Gastrocnemius medialis (tissue), 4 donors: ENCODE measurements at regions not wholly inside any gene's neighbourhood (a gene's known extent, or its start where the extent isn't known, plus 50 kb on each side); places are given as distances from the start of the nearest gene placed in this dataset.
"Not testable (repeated sequence)": the region's sequence is repeated elsewhere in the genome, so short reads cannot be mapped to it uniquely, and the experiment has no call there.

Experiments used
- ATAC-seq, 2 donors: fragments of 150-250 bp; one replicate each; pipeline ENCODE4 v1.9.1; 2016
- DNase-seq, 2 donors: peaks; one replicate each; pipeline ENCODE4 v3.0.0-alpha.2; 2019
- H3K27ac ChIP-seq, 4 donors: fragments of 200-600 bp; sonication (generic); 1 replicate in 1 of 4; 2 replicates in 3 of 4; pipeline ENCODE4 v1.5.1; 2016 to 2018; ENCODE audit warnings: mild to moderate bottlenecking in 2 of 4, moderate library complexity in 1 of 4
- H3K27me3 ChIP-seq, 3 donors: fragments of 200-600 bp; sonication (generic) in 2 of 3; 1 replicate in 1 of 3; 2 replicates in 2 of 3; pipeline versions ENCODE4 v1.5.1 to v1.6.0; 2016 to 2019; ENCODE audit warnings: mild to moderate bottlenecking in 1 of 3, moderate library complexity in 1 of 3
- H3K36me3 ChIP-seq, 2 donors: fragments of 200-600 bp; sonication (generic) in 1 of 2; one replicate each; pipeline ENCODE4 v1.5.1; 2017 to 2018
- H3K4me1 ChIP-seq, 2 donors: fragments of 200-600 bp; sonication (generic) in 1 of 2; one replicate each; pipeline ENCODE4 v1.5.1; 2016 to 2017; ENCODE audit warnings: mild to moderate bottlenecking in 2 of 2
- H3K4me3 ChIP-seq, 4 donors: fragments of 200-600 bp; sonication (generic) in 3 of 4; 1 replicate in 1 of 4; 2 replicates in 3 of 4; pipeline ENCODE4 v1.5.1; 2016 to 2019; ENCODE audit warnings: mild to moderate bottlenecking in 2 of 4
- H3K9me3 ChIP-seq, 3 donors: fragments of 200-600 bp; sonication (generic) in 2 of 3; 1 replicate in 1 of 3; 2 replicates in 2 of 3; pipeline ENCODE4 v1.5.1; 2016 to 2019
- POLR2A ChIP-seq, 2 donors: fragments of 450-650 bp; IDR thresholded peaks; one replicate each; pipeline ENCODE4 v1.6.1; 2017; ENCODE audit warnings: antibody characterized with exemption in 2 of 2, mild to moderate bottlenecking in 2 of 2, moderate library complexity in 2 of 2
- in situ Hi-C, 4 donors: fragments of 200-750 bp; cut with MboI; loops; one replicate each; pipeline versions ENCODE4 v1.15.0 to v1.8.0; 2017; ENCODE audit warnings: low sequenced_read_pairs in 4 of 4
- intact Hi-C: fragments of 100-400 bp; cut with DNase I; formaldehyde crosslinking; loops from one replicate; pipeline ENCODE4 v1.15.1; 2023; ENCODE audit warnings: low total_unique reads
- TF ChIP-seq, protein P1 (sequence below), 5 experiments: fragments of 450-650 bp in 3 of 5; fragments of 200-600 bp in 2 of 5; sonication (generic) in 2 of 5; IDR thresholded peaks in 4 of 5; conservative IDR thresholded peaks in 1 of 5; 1 replicate in 4 of 5; 2 replicates in 1 of 5; pipeline ENCODE4 v1.5.1; 2016 to 2019; ENCODE audit warnings: antibody characterized with exemption in 5 of 5, mild to moderate bottlenecking in 3 of 5, moderate library complexity in 3 of 5

GRCh38 chr9:7489036-7489435 lies 310.5 kb downstream of the DMAC1 start:
- peak in 1 of 2 donors; percentile 19 for ATAC-seq
- Histone ChIP-seq H3K4me1 (no peaks in the 10 kb centered on the region), H3K27ac (no peak overlapping the region), H3K27me3 (no peaks in the 10 kb centered on the region), H3K9me3 (no peaks in the 10 kb centered on the region), H3K4me3 (no peak overlapping the region), H3K36me3 (no peaks in the 10 kb centered on the region)
- intact Hi-C loops (no loop called here), in situ Hi-C loops (no loop called here)
- DNase-seq, result peak in 1 of 2 donors; percentile 2
- no peak for TF ChIP-seq POLR2A (IDR thresholded peaks at IDR 0.05)

DNA sequence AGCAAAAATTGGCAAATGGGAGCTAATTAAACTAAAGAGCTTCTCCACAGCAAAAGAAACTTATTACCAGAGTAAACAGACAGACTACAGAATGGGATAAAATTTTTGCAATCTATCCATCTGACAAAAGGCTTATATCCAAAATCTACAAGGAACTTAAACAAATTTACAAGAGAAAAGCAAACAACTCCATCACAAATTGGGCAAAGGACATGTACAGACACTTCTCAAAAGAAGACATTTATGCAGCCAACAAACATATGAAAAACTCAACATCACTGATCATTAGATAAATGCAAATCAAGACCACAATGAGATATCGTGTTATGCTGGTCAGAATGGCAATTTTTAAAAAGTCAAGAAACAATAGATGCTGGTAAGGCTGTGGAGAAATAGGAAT lies 315.6 kb downstream of the DMAC1 start:
- H3K9me3 ChIP-seq, in situ Hi-C loops, H3K4me3 ChIP-seq, H3K27me3 ChIP-seq, intact Hi-C loops, H3K36me3 ChIP-seq, ATAC-seq, H3K27ac ChIP-seq, H3K4me1 ChIP-seq, DNase-seq: not testable (repeated sequence)

- DNase-seq, result no peak
- Histone ChIP-seq H3K27ac (no peak overlapping the region), H3K27me3 (no peaks in the 10 kb centered on the region), H3K4me3 (no peak overlapping the region), H3K4me1 (no peaks in the 10 kb centered on the region), H3K36me3 (no peaks in the 10 kb centered on the region), H3K9me3 (no peaks in the 10 kb centered on the region)
- ATAC-seq, result no peak
- TF ChIP-seq POLR2A (IDR thresholded peaks at IDR 0.05), result no peak
- TF ChIP-seq, protein P1, sequence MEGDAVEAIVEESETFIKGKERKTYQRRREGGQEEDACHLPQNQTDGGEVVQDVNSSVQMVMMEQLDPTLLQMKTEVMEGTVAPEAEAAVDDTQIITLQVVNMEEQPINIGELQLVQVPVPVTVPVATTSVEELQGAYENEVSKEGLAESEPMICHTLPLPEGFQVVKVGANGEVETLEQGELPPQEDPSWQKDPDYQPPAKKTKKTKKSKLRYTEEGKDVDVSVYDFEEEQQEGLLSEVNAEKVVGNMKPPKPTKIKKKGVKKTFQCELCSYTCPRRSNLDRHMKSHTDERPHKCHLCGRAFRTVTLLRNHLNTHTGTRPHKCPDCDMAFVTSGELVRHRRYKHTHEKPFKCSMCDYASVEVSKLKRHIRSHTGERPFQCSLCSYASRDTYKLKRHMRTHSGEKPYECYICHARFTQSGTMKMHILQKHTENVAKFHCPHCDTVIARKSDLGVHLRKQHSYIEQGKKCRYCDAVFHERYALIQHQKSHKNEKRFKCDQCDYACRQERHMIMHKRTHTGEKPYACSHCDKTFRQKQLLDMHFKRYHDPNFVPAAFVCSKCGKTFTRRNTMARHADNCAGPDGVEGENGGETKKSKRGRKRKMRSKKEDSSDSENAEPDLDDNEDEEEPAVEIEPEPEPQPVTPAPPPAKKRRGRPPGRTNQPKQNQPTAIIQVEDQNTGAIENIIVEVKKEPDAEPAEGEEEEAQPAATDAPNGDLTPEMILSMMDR (IDR thresholded peaks at IDR 0.05 in 4 of 5, conservative IDR thresholded peaks at IDR 0.05 in 1 of 5), result no peak
- intact Hi-C loops, result no loop called here
- in situ Hi-C loops, result no loop called here
Measured at GRCh38 chr9:7481570-7481969, 318.0 kb downstream of the DMAC1 start.

GRCh38 chr9:7479300-7479699 lies 320.3 kb downstream of the DMAC1 start:
- Histone ChIP-seq H3K9me3 (no peaks in the 10 kb centered on the region), H3K4me3 (no peak overlapping the region), H3K27me3 (no peaks in the 10 kb centered on the region), H3K27ac (no peak overlapping the region), H3K36me3 (no peaks in the 10 kb centered on the region), H3K4me1 (no peaks in the 10 kb centered on the region)
- in situ Hi-C loops (no loop called here), intact Hi-C loops (no loop called here)
- TF ChIP-seq, protein P1 (IDR thresholded peaks at IDR 0.05 in 4 of 5, conservative IDR thresholded peaks at IDR 0.05 in 1 of 5), result no peak
- no peak for TF ChIP-seq POLR2A (IDR thresholded peaks at IDR 0.05)
- no peak for DNase-seq
- no peak for ATAC-seq

DNA sequence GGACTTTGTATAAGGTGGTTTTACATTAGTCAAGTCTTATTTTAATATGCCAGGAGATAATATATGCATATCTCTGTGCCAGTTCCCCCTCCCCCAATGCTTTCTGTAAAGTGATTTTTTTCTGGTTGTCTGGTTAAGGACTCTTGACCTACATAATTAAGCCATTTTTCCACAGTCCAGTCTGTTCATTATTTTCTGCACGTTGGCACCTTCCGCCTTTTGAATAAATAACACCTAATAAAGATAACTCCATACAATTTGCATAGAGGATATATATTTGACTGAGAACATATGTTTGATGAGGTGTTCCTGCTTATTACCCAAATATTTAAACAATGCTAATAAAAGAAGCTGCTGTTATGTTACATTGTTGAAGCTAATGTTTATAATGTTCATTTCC lies 320.9 kb downstream of the DMAC1 start:
- in situ Hi-C loops, result no loop called here

DNA sequence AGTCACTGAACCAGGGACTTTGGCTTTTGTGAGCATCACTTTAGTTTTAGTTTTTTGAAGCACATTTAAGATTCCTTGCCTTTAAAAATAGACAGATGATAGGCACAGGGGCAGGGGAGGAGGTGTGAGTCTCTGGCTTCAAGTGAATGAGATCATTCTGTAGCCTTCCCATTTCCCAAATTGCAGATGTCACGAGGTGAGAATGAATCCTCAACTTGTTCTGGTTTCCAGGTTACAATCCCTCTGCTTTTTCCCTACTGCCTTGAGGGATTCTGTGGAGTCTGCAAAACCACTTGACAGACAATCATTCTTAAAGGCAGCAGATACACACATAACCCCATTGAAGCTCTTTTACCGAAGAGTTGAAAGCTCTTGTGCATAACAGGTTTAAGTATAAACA lies 332.4 kb downstream of the DMAC1 start:
- no peaks in the 10 kb centered on the region for H3K27me3 ChIP-seq
- no peaks in the 10 kb centered on the region for H3K4me1 ChIP-seq
- H3K4me3 ChIP-seq, result no peak overlapping the region
- no peak overlapping the region for H3K27ac ChIP-seq
- ATAC-seq, result no peak
- no peaks in the 10 kb centered on the region for H3K36me3 ChIP-seq
- intact Hi-C loops, result no loop called here
- no peak for DNase-seq
- in situ Hi-C loops, result no loop called here
- H3K9me3 ChIP-seq, result no peaks in the 10 kb centered on the region
- TF ChIP-seq, protein P1 (IDR thresholded peaks at IDR 0.05 in 4 of 5, conservative IDR thresholded peaks at IDR 0.05 in 1 of 5), result no peak
- TF ChIP-seq POLR2A (IDR thresholded peaks at IDR 0.05), result no peak

More for the DNA sequence above, 320.9 kb downstream of the DMAC1 start:
- intact Hi-C loops, result no loop called here
- Histone ChIP-seq H3K4me1 (no peaks in the 10 kb centered on the region), H3K9me3 (no peaks in the 10 kb centered on the region), H3K27me3 (no peaks in the 10 kb centered on the region), H3K36me3 (no peaks in the 10 kb centered on the region), H3K27ac (no peak overlapping the region), H3K4me3 (no peak overlapping the region)
- TF ChIP-seq, protein P1 (IDR thresholded peaks at IDR 0.05 in 4 of 5, conservative IDR thresholded peaks at IDR 0.05 in 1 of 5), result no peak
- TF ChIP-seq POLR2A (IDR thresholded peaks at IDR 0.05), result no peak
- no peak for ATAC-seq
- DNase-seq, result no peak
